Heart right ventricle (tissue), 16 donors: ENCODE measurements at regions not wholly inside any gene's neighbourhood (a gene's known extent, or its start where the extent isn't known, plus 50 kb on each side); places are given as distances from the start of the nearest gene placed in this dataset.
"Not testable (repeated sequence)": the region's sequence is repeated elsewhere in the genome, so short reads cannot be mapped to it uniquely, and the experiment has no call there.

Source experiments
- ATAC-seq, 8 donors: fragments of 200-7000 bp; cut with Tn5 transposase; one replicate each; pipeline ENCODE4 v1.9.1; 2020; ENCODE audit warnings: mild to moderate bottlenecking in 8 of 8, moderate library complexity in 8 of 8, moderate number of reproducible peaks in 1 of 8
- DNase-seq, 2 donors: peaks; one replicate each; pipeline ENCODE4 v3.0.0-alpha.2; 2020
- H3K27ac ChIP-seq, 10 donors: fragments of 200-600 bp; sonication (generic) in 2 of 10; one replicate each; pipeline versions ENCODE4 v1.5.0 to v1.8.0; 2020 to 2022; ENCODE audit warnings: mild to moderate bottlenecking in 3 of 10
- H3K27me3 ChIP-seq, 7 donors: fragments of 200-600 bp; one replicate each; pipeline ENCODE4 v1.8.0; 2021 to 2022; ENCODE audit warnings: mild to moderate bottlenecking in 2 of 7
- H3K36me3 ChIP-seq, 9 donors: fragments of 200-600 bp; sonication (generic) in 1 of 9; one replicate each; pipeline versions ENCODE4 v1.5.0 to v1.8.0; 2020 to 2022; ENCODE audit warnings: mild to moderate bottlenecking in 2 of 9
- H3K4me1 ChIP-seq, 9 donors: fragments of 200-600 bp; sonication (generic) in 1 of 9; one replicate each; pipeline versions ENCODE4 v1.5.0 to v1.8.0; 2020 to 2022; ENCODE audit warnings: mild to moderate bottlenecking in 4 of 9
- H3K4me3 ChIP-seq, 10 donors: fragments of 200-600 bp; sonication (generic) in 2 of 10; one replicate each; pipeline versions ENCODE4 v1.5.0 to v1.8.0; 2020 to 2022; ENCODE audit warnings: mild to moderate bottlenecking in 7 of 10, moderate library complexity in 2 of 10
- H3K9me3 ChIP-seq, 11 donors: fragments of 200-600 bp in 10 of 11; sonication (generic) in 2 of 11; one replicate each; pipeline versions ENCODE4 v1.5.0 to v1.8.0; 2013 to 2022; ENCODE audit warnings: mild to moderate bottlenecking in 2 of 11, control low read depth in 1 of 11, moderate library complexity in 1 of 11
- WGBS, 2 donors: extraction: QIAGEN DNeasy Blood & Tissue Kit; methylation state at CpG; one replicate each; pipeline ENCODE4 v1.1.7; 2013; ENCODE audit warnings: inconsistent platforms in 1 of 2; 5-methylcytosine and 5-hydroxymethylcytosine counted together
- intact Hi-C, 10 donors: fragments of 100-400 bp; cut with DNase I; formaldehyde crosslinking; loops; one replicate each; pipeline versions ENCODE4 v1.11.1 to v1.14.2; 2022
- TF ChIP-seq, protein P1 (sequence below), 9 donors: fragments of 200-600 bp; sonication (generic) in 2 of 9; IDR thresholded peaks; one replicate each; pipeline versions ENCODE4 v1.5.0 to v1.8.0; 2021 to 2022; ENCODE audit warnings: antibody characterized with exemption in 9 of 9, mild to moderate bottlenecking in 5 of 9, moderate library complexity in 1 of 9
- donor health status: Arrhythmogenic right ventricular cardiomyopathy.
- donor health status: ischemic (EF 13 %, LVEDD 7.1; RV severe dilation, severe dysfunction).
- donor health status: healthy with polysubstance abuse.
- donor health status: DM: no; HTN: yes; CAD: no.
- donor health status: DM: no; HTN: no; CAD: no.
- donor health status: ischemic (EF 25% LVEDD 6.9; RV normal size, moderate dysfunction).
- donor health status: ischemic (EF 25% LVEDD 5.7; RV mildly dilated, moderate dysfunction).
- donor health status: healthy.
- donor health status: DM: yes; HTN: yes; CAD: no.
- donor health status: Ischemic cardiomyopathy.
- donor health status: ischemic (EF 35%, LVEDD 5.7; RV mildly dilated, moderate dysfunction).
- donor health status: nonischemic (EF 11% LVEDD 7.7; RV severe dilation, severe dysfunction).
- donor health status: DM: yes; HTN: yes; CAD: no.
- donor health status: PGD.
- donor health status: ischemic (EF 29% LVEDD 5.4; RV normal size, mild dysfunction).
- donor health status: nonischemic (EF 23%, LVEDD 6.1; RV moderate dilation, normal function).

DNA sequence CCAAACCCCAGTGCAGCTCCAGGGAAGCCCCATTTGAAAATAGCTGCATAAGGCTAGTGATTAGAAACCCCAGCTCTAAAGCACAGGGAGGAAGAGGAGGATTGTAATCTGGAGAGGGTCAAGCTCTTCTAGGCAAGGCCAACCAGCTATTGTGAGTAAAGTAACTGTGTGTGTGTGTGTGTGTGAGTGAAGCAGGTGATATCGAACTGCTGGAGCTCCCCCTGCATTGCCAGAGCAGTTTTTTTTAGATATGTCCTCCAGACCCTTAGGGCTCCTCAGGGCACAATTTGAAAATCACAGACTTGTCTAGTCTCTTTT is 177.4 kb upstream of the NABP1 start:
- intact Hi-C loops, result loop anchor here in 9 of 10 donors (2.0 to 10.0 kb wide), 9 partner anchors 263 to 446 kb away; no protein-coding TSS in a partner anchor
- H3K27ac ChIP-seq, result peak overlapping the region in 4 of 10 donors; percentile 51 to 61 (median 56)
- WGBS, 2 donors, result 23 to 43% methylated on average over 1 of the region's 1 CpG
- H3K27me3 ChIP-seq, result no peaks in the 10 kb centered on the region
- H3K36me3 ChIP-seq, result no peaks in the 10 kb centered on the region
- peak in 2 of 8 donors; percentile 34 to 35 for ATAC-seq
- TF ChIP-seq, protein P1, sequence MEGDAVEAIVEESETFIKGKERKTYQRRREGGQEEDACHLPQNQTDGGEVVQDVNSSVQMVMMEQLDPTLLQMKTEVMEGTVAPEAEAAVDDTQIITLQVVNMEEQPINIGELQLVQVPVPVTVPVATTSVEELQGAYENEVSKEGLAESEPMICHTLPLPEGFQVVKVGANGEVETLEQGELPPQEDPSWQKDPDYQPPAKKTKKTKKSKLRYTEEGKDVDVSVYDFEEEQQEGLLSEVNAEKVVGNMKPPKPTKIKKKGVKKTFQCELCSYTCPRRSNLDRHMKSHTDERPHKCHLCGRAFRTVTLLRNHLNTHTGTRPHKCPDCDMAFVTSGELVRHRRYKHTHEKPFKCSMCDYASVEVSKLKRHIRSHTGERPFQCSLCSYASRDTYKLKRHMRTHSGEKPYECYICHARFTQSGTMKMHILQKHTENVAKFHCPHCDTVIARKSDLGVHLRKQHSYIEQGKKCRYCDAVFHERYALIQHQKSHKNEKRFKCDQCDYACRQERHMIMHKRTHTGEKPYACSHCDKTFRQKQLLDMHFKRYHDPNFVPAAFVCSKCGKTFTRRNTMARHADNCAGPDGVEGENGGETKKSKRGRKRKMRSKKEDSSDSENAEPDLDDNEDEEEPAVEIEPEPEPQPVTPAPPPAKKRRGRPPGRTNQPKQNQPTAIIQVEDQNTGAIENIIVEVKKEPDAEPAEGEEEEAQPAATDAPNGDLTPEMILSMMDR (IDR thresholded peaks at IDR 0.05), result no peak
- no peaks in the 10 kb centered on the region for H3K9me3 ChIP-seq
- no peak for DNase-seq
- H3K4me1 ChIP-seq, result peaks cover 0 to 26% (median 7%) of the 10 kb centered on the region in 9 donors
- no peak overlapping the region for H3K4me3 ChIP-seq

DNA sequence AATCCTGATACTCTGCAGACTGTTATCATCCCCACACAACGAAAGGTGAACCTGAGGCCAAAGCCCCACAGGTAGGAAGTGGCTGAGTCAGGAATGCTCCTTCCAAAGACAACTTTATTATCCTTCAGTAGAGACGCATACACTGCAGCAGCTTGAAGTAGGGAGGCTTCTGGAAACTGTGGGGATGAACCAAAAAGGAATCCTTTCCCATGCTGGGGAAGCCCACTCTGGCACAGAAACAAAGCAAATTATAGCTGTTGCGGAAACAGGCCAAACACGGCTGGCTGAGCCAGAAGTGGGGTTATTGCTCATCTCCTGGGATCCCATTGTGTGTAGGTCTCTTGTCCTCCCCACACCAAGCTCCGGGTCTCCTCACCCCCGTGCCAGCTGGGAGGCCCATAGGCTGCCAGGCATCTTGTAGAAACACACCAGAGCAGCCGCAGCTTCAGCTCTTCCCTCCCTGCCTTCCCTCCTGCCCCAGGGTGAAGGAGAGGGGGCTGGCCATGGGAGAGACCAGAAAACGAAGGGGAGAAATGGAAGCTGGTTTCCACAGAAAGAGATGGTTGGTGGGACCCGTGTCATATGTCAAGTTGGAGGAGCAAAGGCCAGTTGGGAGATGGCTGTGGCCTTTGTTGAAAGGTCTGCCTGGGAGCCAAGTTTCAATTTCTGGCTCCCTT is 176.9 kb upstream of the NABP1 start:
- Histone ChIP-seq H3K4me3 (no peak overlapping the region), H3K27me3 (no peaks in the 10 kb centered on the region), H3K4me1 (peaks cover 0 to 26% (median 7%) of the 10 kb centered on the region in 9 donors), H3K9me3 (no peaks in the 10 kb centered on the region), H3K27ac (peak overlapping the region in 7 of 10 donors; percentile 41 to 61 (median 51)), H3K36me3 (no peaks in the 10 kb centered on the region)
- peak in 5 of 8 donors; percentile 15 to 63 (median 44) for ATAC-seq
- intact Hi-C loops, result loop anchor here in 9 of 10 donors (1.0 to 10.0 kb wide), 10 partner anchors 264 to 446 kb away; no protein-coding TSS in a partner anchor
- TF ChIP-seq, protein P1 (IDR thresholded peaks at IDR 0.05), result no peak
- WGBS, 2 donors, result 62 to 68% methylated on average over 9 of the region's 9 CpGs
- no peak for DNase-seq

GRCh38 chr2:191501561-191502168 is 176.3 kb upstream of the NABP1 start:
- WGBS, 2 donors, result 57 to 68% methylated on average over 3 of the region's 3 CpGs

DNA sequence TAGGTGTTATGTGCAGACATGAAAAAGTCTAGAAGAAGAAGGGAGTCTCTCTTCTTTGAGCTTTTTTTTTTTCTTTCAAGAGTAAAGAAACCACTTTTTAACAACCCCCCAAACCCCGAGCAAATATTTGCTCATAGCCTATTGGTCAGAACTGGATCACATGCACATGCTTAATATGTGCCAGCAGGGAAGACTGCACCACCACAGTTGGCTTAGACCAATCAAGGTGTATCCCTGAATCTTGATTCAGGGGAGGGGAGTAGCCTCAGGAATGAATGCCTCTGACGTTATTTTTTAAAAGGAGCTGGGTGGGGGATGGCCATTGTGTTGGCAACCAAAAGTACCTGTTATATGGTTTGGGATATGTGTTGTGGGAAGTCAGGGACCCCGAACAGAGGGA is 171.4 kb upstream of the NABP1 start:
- DNase-seq, result no peak
- H3K27ac ChIP-seq, result no peak overlapping the region
- no peaks in the 10 kb centered on the region for H3K36me3 ChIP-seq
- ATAC-seq, result no peak
- H3K4me1 ChIP-seq, result peaks cover 0 to under 1% (median 0%) of the 10 kb centered on the region in 9 donors
- no peak overlapping the region for H3K4me3 ChIP-seq
- TF ChIP-seq, protein P1 (IDR thresholded peaks at IDR 0.05), result no peak
- intact Hi-C loops, result loop anchor here in 1 of 10 donors (10.0 kb wide), 1 partner anchor 452 kb away; no protein-coding TSS in a partner anchor
- H3K27me3 ChIP-seq, result no peaks in the 10 kb centered on the region
- H3K9me3 ChIP-seq, result peaks cover 0 to 11% (median 0%) of the 10 kb centered on the region in 11 donors
- 75 to 90% methylated on average over 3 of the region's 3 CpGs for WGBS, 2 donors

More at GRCh38 chr2:191501561-191502168, 176.3 kb upstream of the NABP1 start:
- intact Hi-C loops, result loop anchor here in 9 of 10 donors (1.0 to 10.0 kb wide), 11 partner anchors 264 to 447 kb away; no protein-coding TSS in a partner anchor
- Histone ChIP-seq H3K36me3 (no peaks in the 10 kb centered on the region), H3K4me1 (peaks cover 0 to 26% (median 7%) of the 10 kb centered on the region in 9 donors), H3K27me3 (no peaks in the 10 kb centered on the region), H3K9me3 (no peaks in the 10 kb centered on the region), H3K27ac (peak overlapping the region in 7 of 10 donors; percentile 41 to 61 (median 51)), H3K4me3 (no peak overlapping the region)
- ATAC-seq, result peak in 6 of 8 donors; percentile 50 to 77 (median 64)
- TF ChIP-seq, protein P1 (IDR thresholded peaks at IDR 0.05), result peak; percentile 42 to 83 (median 72)
- no peak for DNase-seq

- H3K9me3 ChIP-seq, result peaks cover 0 to 11% (median 0%) of the 10 kb centered on the region in 11 donors
- intact Hi-C loops, result loop anchor here in 1 of 10 donors (10.0 kb wide), 1 partner anchor 453 kb away; no protein-coding TSS in a partner anchor
- not testable (repeated sequence) for H3K4me3 ChIP-seq, H3K27me3 ChIP-seq, H3K36me3 ChIP-seq, DNase-seq, H3K27ac ChIP-seq, ATAC-seq, H3K4me1 ChIP-seq
- 88 to 95% methylated on average over 8 of the region's 8 CpGs for WGBS, 2 donors
Observed at GRCh38 chr2:191507252-191507853, 170.6 kb upstream of the NABP1 start.
